Mesenchymal stem cell (in vitro differentiated cells and primary cell): ENCODE measurements at regions not wholly inside any gene's neighbourhood (a gene's known extent, or its start where the extent isn't known, plus 50 kb on each side); places are given as distances from the start of the nearest gene placed in this dataset.

Source experiments
- DNase-seq: peaks from one replicate; pipeline ENCODE4 v3.0.0-alpha.2; 2013
- H2AFZ ChIP-seq: one replicate; pipeline ENCODE4 v1.6.1; 2013; ENCODE audit warnings: low read depth, mild to moderate bottlenecking, control low read depth, inconsistent platforms, low read length, moderate library complexity
- H2AK5ac ChIP-seq: 2 replicates; pipeline ENCODE4 v1.6.1; 2013; ENCODE audit warnings: low read length, moderate library complexity, mild to moderate bottlenecking, inconsistent platforms; ENCODE audit not compliant: severe bottlenecking
- H2BK120ac ChIP-seq: one replicate; pipeline ENCODE4 v1.6.1; 2013; ENCODE audit warnings: low read depth, mild to moderate bottlenecking, inconsistent platforms, low read length, moderate library complexity
- H2BK12ac ChIP-seq, 2 experiments: one replicate each; pipeline ENCODE4 v1.6.1; 2013; ENCODE audit warnings: inconsistent platforms in 2 of 2, low read length in 2 of 2, mild to moderate bottlenecking in 2 of 2, moderate library complexity in 2 of 2, control low read depth in 1 of 2
- H2BK15ac ChIP-seq: one replicate; pipeline ENCODE4 v1.6.1; 2013; ENCODE audit warnings: mild to moderate bottlenecking, low read depth, inconsistent platforms; ENCODE audit not compliant: poor library complexity, severe bottlenecking
- H2BK5ac ChIP-seq: 2 replicates; pipeline ENCODE4 v1.6.1; 2013; ENCODE audit warnings: low read depth, mild to moderate bottlenecking, low read length, control low read depth, inconsistent platforms; ENCODE audit not compliant: poor library complexity, severe bottlenecking
- H3K14ac ChIP-seq, 2 experiments: one replicate each; pipeline ENCODE4 v1.6.1; 2013; ENCODE audit warnings: inconsistent platforms in 2 of 2, low read length in 2 of 2, control low read depth in 1 of 2, mild to moderate bottlenecking in 1 of 2, moderate library complexity in 1 of 2
- H3K18ac ChIP-seq, 2 experiments: one replicate each; pipeline ENCODE4 v1.6.1; 2013; ENCODE audit warnings: inconsistent platforms in 2 of 2, low read length in 2 of 2, control low read depth in 1 of 2, low read depth in 1 of 2, mild to moderate bottlenecking in 1 of 2
- H3K23ac ChIP-seq, 2 experiments: one replicate each; pipeline ENCODE4 v1.6.1; 2013; ENCODE audit warnings: inconsistent platforms in 2 of 2, low read length in 2 of 2, mild to moderate bottlenecking in 2 of 2, moderate library complexity in 2 of 2, control low read depth in 1 of 2
- H3K27ac ChIP-seq: 2 replicates; pipeline ENCODE4 v1.5.1; 2013; ENCODE audit warnings: mild to moderate bottlenecking, moderate library complexity, low read length, control low read depth, inconsistent platforms; ENCODE audit not compliant: poor library complexity, severe bottlenecking
- H3K27me3 ChIP-seq, 2 experiments: 2 replicates each; pipeline versions ENCODE4 v1.6.1 to v1.7.0; 2013; ENCODE audit warnings: low read length in 2 of 2, mild to moderate bottlenecking in 2 of 2, moderate library complexity in 2 of 2, control low read depth in 1 of 2, inconsistent platforms in 1 of 2; ENCODE audit not compliant: control insufficient read depth in 1 of 2, insufficient read depth in 1 of 2
- H3K36me3 ChIP-seq, 2 experiments: 2 replicates each; pipeline versions ENCODE4 v1.6.1 to v1.7.0; 2013; ENCODE audit warnings: low read length in 2 of 2, control low read depth in 1 of 2, inconsistent platforms in 1 of 2, low read depth in 1 of 2, mild to moderate bottlenecking in 1 of 2; ENCODE audit not compliant: insufficient read depth in 2 of 2, control insufficient read depth in 1 of 2
- H3K4ac ChIP-seq, 2 experiments: one replicate each; pipeline ENCODE4 v1.6.1; 2013; ENCODE audit warnings: inconsistent platforms in 2 of 2, low read length in 2 of 2, mild to moderate bottlenecking in 2 of 2, moderate library complexity in 2 of 2, control low read depth in 1 of 2, low read depth in 1 of 2
- H3K4me1 ChIP-seq: 2 replicates; pipeline ENCODE4 v1.6.1; 2013; ENCODE audit warnings: low read depth, low read length, control low read depth; ENCODE audit not compliant: control insufficient read depth, insufficient read depth
- H3K4me2 ChIP-seq: 2 replicates; pipeline ENCODE4 v1.6.1; 2013; ENCODE audit warnings: low read length, mild to moderate bottlenecking, inconsistent platforms; ENCODE audit not compliant: poor library complexity, severe bottlenecking
- H3K4me3 ChIP-seq, 2 experiments: 2 replicates each; pipeline versions ENCODE4 v1.5.1 to v1.7.0; 2013; ENCODE audit warnings: low read length in 2 of 2, mild to moderate bottlenecking in 2 of 2, control low read depth in 1 of 2, low read depth in 1 of 2; ENCODE audit not compliant: insufficient read depth in 1 of 2
- H3K79me1 ChIP-seq: replicated peaks from 2 replicates; pipeline ENCODE4 v1.6.1; 2013; ENCODE audit warnings: mild to moderate bottlenecking, control low read depth, low read length, inconsistent platforms; ENCODE audit not compliant: poor library complexity, severe bottlenecking
- H3K9ac ChIP-seq: 2 replicates; pipeline ENCODE4 v1.7.0; 2013; ENCODE audit warnings: mild to moderate bottlenecking, low read length, moderate library complexity
- H3K9me3 ChIP-seq: 2 replicates; pipeline ENCODE4 v1.7.0; 2013; ENCODE audit warnings: mild to moderate bottlenecking, low read length; ENCODE audit not compliant: control insufficient read depth
- H4K8ac ChIP-seq: one replicate; pipeline ENCODE4 v1.6.1; 2013; ENCODE audit warnings: inconsistent platforms, mild to moderate bottlenecking, low read length, moderate library complexity
- H4K91ac ChIP-seq: one replicate; pipeline ENCODE4 v1.6.1; 2013; ENCODE audit warnings: mild to moderate bottlenecking, low read length, inconsistent platforms
- WGBS: methylation state at CpG from one replicate; pipeline ENCODE4 v1.1.7; 2013; ENCODE audit warnings: mixed read lengths; 5-methylcytosine and 5-hydroxymethylcytosine counted together

GRCh38 chr2:22885245-22885644 is 499.7 kb upstream of the KLHL29 start:
- DNase-seq = no peak
- H2BK12ac ChIP-seq = no peak overlapping the region
- H2BK5ac ChIP-seq = no peak overlapping the region
- H2BK120ac ChIP-seq = no peak overlapping the region
- H2AFZ ChIP-seq = no peak overlapping the region
- H3K18ac ChIP-seq = no peak overlapping the region
- H3K36me3 ChIP-seq = no peaks in the 10 kb centered on the region
- no CpG with 5 or more reads among the region's 1 CpG for WGBS
- H3K79me1 ChIP-seq = no peaks in the 10 kb centered on the region
- H3K14ac ChIP-seq = no peak overlapping the region
- H4K8ac ChIP-seq = no peak overlapping the region
- no peaks in the 10 kb centered on the region for H3K9me3 ChIP-seq
- H3K4me3 ChIP-seq = no peak overlapping the region
- no peak overlapping the region for H3K23ac ChIP-seq
- no peak overlapping the region for H2BK15ac ChIP-seq
- H3K27me3 ChIP-seq = no peaks in the 10 kb centered on the region
- no peaks in the 10 kb centered on the region for H3K4me1 ChIP-seq
- no peak overlapping the region for H3K27ac ChIP-seq
- no peak overlapping the region for H3K4ac ChIP-seq
- H3K4me2 ChIP-seq = no peak overlapping the region
- no peak overlapping the region for H2AK5ac ChIP-seq
- no peak overlapping the region for H3K9ac ChIP-seq
- no peak overlapping the region for H4K91ac ChIP-seq

GRCh38 chr2:22887426-22887825 is 497.6 kb upstream of the KLHL29 start:
- Histone ChIP-seq H2BK5ac (no peak overlapping the region), H3K4me2 (no peak overlapping the region), H3K27me3 (no peaks in the 10 kb centered on the region), H4K8ac (no peak overlapping the region), H3K18ac (no peak overlapping the region), H3K4me1 (no peaks in the 10 kb centered on the region), H2BK12ac (no peak overlapping the region), H4K91ac (no peak overlapping the region), H2BK15ac (no peak overlapping the region), H3K27ac (no peak overlapping the region), H3K23ac (no peak overlapping the region), H3K4ac (no peak overlapping the region), H3K36me3 (no peaks in the 10 kb centered on the region), H3K79me1 (no peaks in the 10 kb centered on the region), H3K4me3 (no peak overlapping the region), H2AK5ac (no peak overlapping the region), H3K9ac (no peak overlapping the region), H3K9me3 (no peaks in the 10 kb centered on the region), H2BK120ac (no peak overlapping the region), H2AFZ (no peak overlapping the region), H3K14ac (no peak overlapping the region)
- WGBS = 57% methylated on average over 4 of the region's 4 CpGs
- DNase-seq = no peak

DNA sequence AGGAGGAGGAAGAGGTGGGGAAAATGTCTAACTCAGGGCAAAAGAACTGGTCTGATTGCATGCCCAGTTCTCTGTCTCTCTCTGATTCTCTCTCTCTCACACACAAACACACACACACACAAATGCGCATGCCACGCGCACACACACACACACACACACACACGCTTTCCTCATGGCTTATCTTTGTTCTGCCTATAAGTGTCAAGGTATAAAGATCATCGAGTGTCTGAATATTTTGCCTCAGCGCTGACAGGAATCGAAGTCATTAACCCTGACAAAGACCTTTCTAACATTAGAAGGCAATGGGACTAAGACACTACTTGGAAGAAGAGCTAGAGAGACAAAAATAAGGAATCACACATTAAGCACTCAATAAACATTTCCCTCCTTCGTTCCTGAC is 497.1 kb upstream of the KLHL29 start:
- no peak overlapping the region for H3K18ac ChIP-seq
- no peaks in the 10 kb centered on the region for H3K79me1 ChIP-seq
- H3K14ac ChIP-seq = no peak overlapping the region
- H3K36me3 ChIP-seq = no peaks in the 10 kb centered on the region
- 75% methylated on average over 5 of the region's 8 CpGs for WGBS
- no peak overlapping the region for H2BK5ac ChIP-seq
- no peak overlapping the region for H2BK15ac ChIP-seq
- H3K27ac ChIP-seq = no peak overlapping the region
- DNase-seq = no peak
- H2BK120ac ChIP-seq = no peak overlapping the region
- no peak overlapping the region for H3K23ac ChIP-seq
- H2AK5ac ChIP-seq = no peak overlapping the region
- H3K4ac ChIP-seq = no peak overlapping the region
- H2AFZ ChIP-seq = no peak overlapping the region
- H4K91ac ChIP-seq = no peak overlapping the region
- no peak overlapping the region for H3K4me3 ChIP-seq
- H3K9ac ChIP-seq = no peak overlapping the region
- no peaks in the 10 kb centered on the region for H3K27me3 ChIP-seq
- no peak overlapping the region for H4K8ac ChIP-seq
- H3K4me2 ChIP-seq = no peak overlapping the region
- H3K9me3 ChIP-seq = no peaks in the 10 kb centered on the region
- no peaks in the 10 kb centered on the region for H3K4me1 ChIP-seq
- no peak overlapping the region for H2BK12ac ChIP-seq

- Histone ChIP-seq H3K4me3 (no peak overlapping the region), H3K27ac (no peak overlapping the region), H3K14ac (no peak overlapping the region), H4K91ac (no peak overlapping the region), H3K27me3 (no peaks in the 10 kb centered on the region), H3K4me2 (no peak overlapping the region), H2BK120ac (no peak overlapping the region), H3K79me1 (no peaks in the 10 kb centered on the region), H2BK12ac (no peak overlapping the region), H3K4me1 (peaks cover 2% of the 10 kb centered on the region), H3K9me3 (no peaks in the 10 kb centered on the region), H2AFZ (no peak overlapping the region), H2BK5ac (no peak overlapping the region), H3K9ac (no peak overlapping the region), H2BK15ac (no peak overlapping the region), H4K8ac (no peak overlapping the region), H3K36me3 (no peaks in the 10 kb centered on the region), H3K18ac (no peak overlapping the region), H3K4ac (no peak overlapping the region), H3K23ac (no peak overlapping the region), H2AK5ac (no peak overlapping the region)
- DNase-seq = no peak
- 88% methylated on average over 5 of the region's 5 CpGs for WGBS
Measured at GRCh38 chr2:22890132-22890531, 494.8 kb upstream of the KLHL29 start.
